ENCODE measurements at regions not wholly inside any gene's neighbourhood (a gene's known extent, or its start where the extent isn't known, plus 50 kb on each side); places are given as distances from the start of the nearest gene placed in this dataset.
"Not testable (repeated sequence)": the region's sequence is repeated elsewhere in the genome, so short reads cannot be mapped to it uniquely, and the experiment has no call there.

- WGBS, 5 donors: 30 to 43% (median 33%) methylated on average over 4 of the region's 4 CpGs
- Histone ChIP-seq H3K9me3 (no peaks in the 10 kb centered on the region), H3K4me1 (no peaks in the 10 kb centered on the region), H3K27ac (no peak overlapping the region), H3K27me3 (no peaks in the 10 kb centered on the region), H3K4me3 (no peak overlapping the region), H3K36me3 (no peaks in the 10 kb centered on the region)
- peak in 1 of 2 donors; percentile 11 for DNase-seq
- intact Hi-C loops (cut with DNase I; ENCODE audit: low total_unique reads): no loop called here
- TF ChIP-seq POLR2AphosphoS5 (IDR thresholded peaks at IDR 0.05) (no peak), EP300 (IDR thresholded peaks at IDR 0.05) (no peak), POLR2A (IDR thresholded peaks at IDR 0.05) (no peak), CTCF (IDR thresholded peaks at IDR 0.05) (no peak)
These were observed 358.1 kb downstream of the LRRIQ3 start for GRCh38 chr1:73839922-73840321.

GRCh38 chr1:73832276-73833181, 365.4 kb downstream of the LRRIQ3 start:
- no peaks in the 10 kb centered on the region for H3K27me3 ChIP-seq
- H3K4me3 ChIP-seq: no peak overlapping the region
- no peaks in the 10 kb centered on the region for H3K4me1 ChIP-seq
- H3K36me3 ChIP-seq: no peaks in the 10 kb centered on the region
- no peak for DNase-seq
- no peak overlapping the region for H3K27ac ChIP-seq
- WGBS, 5 donors: 69 to 81% (median 73%) methylated on average over 5 of the region's 5 CpGs
- TF ChIP-seq POLR2AphosphoS5 (IDR thresholded peaks at IDR 0.05): no peak
- no peak for TF ChIP-seq EP300 (IDR thresholded peaks at IDR 0.05)
- TF ChIP-seq CTCF (IDR thresholded peaks at IDR 0.05): no peak
- TF ChIP-seq POLR2A (IDR thresholded peaks at IDR 0.05): no peak
- H3K9me3 ChIP-seq: no peaks in the 10 kb centered on the region
- intact Hi-C loops (cut with DNase I; ENCODE audit: low total_unique reads): no loop called here

- H3K36me3 ChIP-seq; H3K27ac ChIP-seq; H3K4me3 ChIP-seq; H3K4me1 ChIP-seq; intact Hi-C loops (cut with DNase I; ENCODE audit: low total_unique reads); DNase-seq; H3K9me3 ChIP-seq; H3K27me3 ChIP-seq: not testable (repeated sequence)
- 80 to 89% (median 85%) methylated on average over 3 of the region's 3 CpGs for WGBS, 5 donors
These were observed 370.7 kb downstream of the LRRIQ3 start for GRCh38 chr1:73827283-73827682.

- no peaks in the 10 kb centered on the region for H3K36me3 ChIP-seq
- TF ChIP-seq CTCF (IDR thresholded peaks at IDR 0.05) (no peak), POLR2A (IDR thresholded peaks at IDR 0.05) (no peak), EP300 (IDR thresholded peaks at IDR 0.05) (no peak), POLR2AphosphoS5 (IDR thresholded peaks at IDR 0.05) (no peak)
- no peak for DNase-seq
- no peak overlapping the region for H3K27ac ChIP-seq
- H3K9me3 ChIP-seq: no peaks in the 10 kb centered on the region
- no peaks in the 10 kb centered on the region for H3K27me3 ChIP-seq
- 75 to 83% (median 79%) methylated on average over 4 of the region's 4 CpGs for WGBS, 5 donors
- H3K4me3 ChIP-seq: no peak overlapping the region
- no peaks in the 10 kb centered on the region for H3K4me1 ChIP-seq
- intact Hi-C loops (cut with DNase I; ENCODE audit: low total_unique reads): no loop called here
These were observed 373.9 kb downstream of the LRRIQ3 start for GRCh38 chr1:73824065-73824464.

DNA sequence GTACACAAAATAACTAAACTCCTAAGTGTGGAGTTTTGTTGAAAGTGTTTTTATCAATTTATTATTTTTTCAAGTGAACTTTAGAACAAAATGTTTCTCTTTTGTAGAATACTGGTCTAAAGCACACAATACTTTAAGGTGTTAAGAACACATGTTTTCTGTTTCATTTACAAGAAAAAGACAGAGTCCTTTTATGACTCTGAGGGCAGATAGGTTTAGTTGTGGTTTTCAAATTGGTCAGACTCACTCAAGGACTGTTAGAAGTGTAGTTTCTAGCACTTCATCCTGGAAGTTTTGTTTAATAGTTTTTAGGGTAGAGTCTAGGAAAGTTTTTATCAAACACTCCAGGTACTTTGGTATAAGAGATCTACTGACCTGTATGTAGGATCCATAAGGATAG, 376.5 kb downstream of the LRRIQ3 start:
- Histone ChIP-seq H3K4me1 (no peaks in the 10 kb centered on the region), H3K9me3 (no peaks in the 10 kb centered on the region), H3K4me3 (no peak overlapping the region), H3K27ac (no peak overlapping the region), H3K36me3 (no peaks in the 10 kb centered on the region), H3K27me3 (no peaks in the 10 kb centered on the region)
- TF ChIP-seq POLR2AphosphoS5 (IDR thresholded peaks at IDR 0.05) (no peak), CTCF (IDR thresholded peaks at IDR 0.05) (no peak), POLR2A (IDR thresholded peaks at IDR 0.05) (no peak), EP300 (IDR thresholded peaks at IDR 0.05) (no peak)
- no peak for DNase-seq
- intact Hi-C loops (cut with DNase I; ENCODE audit: low total_unique reads): no loop called here
